Stimulated activated CD4-positive, alpha-beta T cell treated with anti-CD3 and anti-CD28 coated beads, Interleukin-15, amount 100 ng/mL, for 1 hour (primary cell): ENCODE measurements at regions not wholly inside any gene's neighbourhood (a gene's known extent, or its start where the extent isn't known, plus 50 kb on each side); places are given as distances from the start of the nearest gene placed in this dataset.

Experiments
- DNase-seq, 2 donors: peaks; one replicate each; pipeline ENCODE4 v3.0.0-alpha.2; 2020; ENCODE audit warnings: low read depth in 1 of 2, low spot score in 1 of 2

- no peak for DNase-seq
These were observed 955.1 kb downstream of the DIAPH3 start for GRCh38 chr13:59208405-59209195.

GRCh38 chr13:59210543-59210942, 953.2 kb downstream of the DIAPH3 start:
- DNase-seq: no peak

- DNase-seq: no peak
These were observed 952.1 kb downstream of the DIAPH3 start for GRCh38 chr13:59211606-59212005.

GRCh38 chr13:59229401-59229800, 934.3 kb downstream of the DIAPH3 start:
- DNase-seq: no peak

- no peak for DNase-seq
These were observed 933.9 kb downstream of the DIAPH3 start for GRCh38 chr13:59229861-59230260.

GRCh38 chr13:59230484-59231264, 933.1 kb downstream of the DIAPH3 start:
- no peak for DNase-seq

- no peak for DNase-seq
These were observed 927.3 kb downstream of the DIAPH3 start for GRCh38 chr13:59236309-59236919.

- no peak for DNase-seq
These were observed 926.8 kb downstream of the DIAPH3 start for GRCh38 chr13:59236944-59237343.

GRCh38 chr13:59247171-59247570, 916.6 kb downstream of the DIAPH3 start:
- DNase-seq: no peak

- no peak for DNase-seq
These were observed 913.2 kb downstream of the DIAPH3 start for GRCh38 chr13:59250336-59251189.

- DNase-seq: no peak
These were observed 904.3 kb downstream of the DIAPH3 start for GRCh38 chr13:59259165-59260000.

GRCh38 chr13:59261928-59262488, 901.7 kb downstream of the DIAPH3 start:
- DNase-seq: no peak

GRCh38 chr13:59263531-59263930, 900.2 kb downstream of the DIAPH3 start:
- DNase-seq: no peak

- no peak for DNase-seq
These were observed 897.2 kb downstream of the DIAPH3 start for GRCh38 chr13:59266478-59267063.

- no peak for DNase-seq
These were observed 894.3 kb downstream of the DIAPH3 start for GRCh38 chr13:59269476-59269875.

GRCh38 chr13:59270327-59270726, 893.4 kb downstream of the DIAPH3 start:
- no peak for DNase-seq

GRCh38 chr13:59274958-59275727, 888.6 kb downstream of the DIAPH3 start:
- no peak for DNase-seq

- DNase-seq: no peak
These were observed 887.3 kb downstream of the DIAPH3 start for GRCh38 chr13:59276436-59276835.

GRCh38 chr13:59277106-59277505, 886.6 kb downstream of the DIAPH3 start:
- no peak for DNase-seq
